Activated T-helper 1 cell treated with anti-CD3 and anti-CD28 coated beads, Interleukin-12 subunit alpha, Interleukin-12 subunit beta, Interleukin-2, Interleukin-4 antibody, amounts not matched to agents 30 ng/mL and 10 ng/mL and 1 ng/mL, durations not matched to agents 14 hours and 24 hours and 36 hours (primary cell): ENCODE measurements at regions not wholly inside any gene's neighbourhood (a gene's known extent, or its start where the extent isn't known, plus 50 kb on each side); places are given as distances from the start of the nearest gene placed in this dataset.
"Not testable (repeated sequence)": the region's sequence is repeated elsewhere in the genome, so short reads cannot be mapped to it uniquely, and the experiment has no call there.

Experiments used
- DNase-seq: peaks from one replicate; pipeline ENCODE4 v3.0.0; 2021; ENCODE audit warnings: low spot score
- H3K27ac Mint-ChIP-seq: one replicate; pipeline ENCODE4 v1.8.0; 2021; ENCODE audit warnings: mild to moderate bottlenecking, mixed read lengths
- H3K27me3 Mint-ChIP-seq: one replicate; pipeline ENCODE4 v1.8.0; 2022; ENCODE audit warnings: mild to moderate bottlenecking, moderate library complexity, mixed read lengths; ENCODE audit not compliant: insufficient read depth
- H3K36me3 Mint-ChIP-seq: one replicate; pipeline ENCODE4 v1.8.0; 2021; ENCODE audit warnings: low read depth, mixed read lengths
- H3K4me1 Mint-ChIP-seq: one replicate; pipeline ENCODE4 v1.8.0; 2021; ENCODE audit warnings: low read depth, mixed read lengths
- H3K4me3 Mint-ChIP-seq: one replicate; pipeline ENCODE4 v1.8.0; 2021; ENCODE audit warnings: mild to moderate bottlenecking, moderate library complexity, mixed read lengths
- H3K9me3 Mint-ChIP-seq: one replicate; pipeline ENCODE4 v1.8.0; 2021; ENCODE audit warnings: mixed read lengths
- intact Hi-C: fragments of 100-400 bp; cut with micrococcal nuclease; formaldehyde crosslinking; loops from one replicate; pipeline ENCODE4 v1.15.1; 2024

DNA sequence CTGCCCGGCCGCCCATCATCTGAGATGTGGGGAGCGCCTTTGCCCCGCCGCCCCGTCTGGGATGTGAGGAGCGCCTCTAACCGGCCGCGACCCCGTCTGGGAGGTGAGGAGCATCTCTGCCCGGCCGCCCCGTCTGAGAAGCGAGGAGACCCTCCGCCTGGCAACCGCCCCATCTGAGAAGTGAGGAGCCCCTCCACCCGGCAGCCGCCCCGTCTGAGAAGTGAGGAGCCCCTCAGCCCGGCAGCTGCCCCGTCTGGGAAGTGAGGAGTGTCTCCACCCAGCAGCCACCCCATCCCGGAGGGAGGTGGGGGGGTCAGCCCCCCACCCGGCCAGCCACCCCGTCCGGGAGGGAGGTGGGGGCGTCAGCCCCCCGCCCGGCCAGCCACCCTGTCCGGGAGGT is 170.7 kb downstream of the TENT5D start:
- H3K27me3 Mint-ChIP-seq, DNase-seq, H3K4me1 Mint-ChIP-seq: not testable (repeated sequence)

DNA sequence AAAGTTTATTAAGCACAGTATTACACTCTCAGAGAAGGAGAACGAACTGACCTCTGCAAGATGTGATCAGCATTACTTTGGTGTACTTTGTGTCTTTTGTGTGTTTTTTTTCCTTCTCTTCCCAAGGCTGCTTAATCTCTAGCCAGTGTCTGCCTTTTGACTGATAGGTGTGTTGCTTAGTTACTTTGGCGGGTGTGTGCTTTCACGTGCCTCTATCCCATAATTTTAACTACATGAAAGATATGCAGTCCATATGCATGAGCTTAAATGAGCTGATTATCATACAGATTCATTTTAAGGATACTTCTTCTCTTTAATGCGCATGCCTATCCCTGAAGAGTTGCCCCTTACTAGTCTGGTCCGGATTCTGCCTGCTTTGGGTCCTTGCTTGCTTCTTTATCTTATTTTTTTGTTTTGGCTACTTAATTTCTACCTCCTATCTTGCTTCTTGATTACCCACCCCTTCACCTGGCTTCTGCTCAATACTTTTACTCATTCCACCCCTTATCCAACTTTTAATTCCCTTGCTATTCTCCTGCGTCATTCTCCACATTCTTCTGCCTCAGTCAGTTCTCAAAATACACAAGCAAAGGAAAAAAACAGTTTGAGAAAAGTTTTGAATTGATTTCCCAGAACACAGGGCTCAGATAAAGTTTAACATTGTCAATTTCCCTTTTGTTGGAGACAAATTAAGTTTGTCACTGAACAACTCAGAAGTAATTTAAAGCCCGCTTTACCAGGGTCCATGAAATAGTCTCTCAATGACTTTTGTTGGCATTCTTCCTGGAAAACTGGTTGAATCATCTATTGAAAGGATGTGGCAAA is 182.0 kb downstream of the TENT5D start:
- H3K4me1 Mint-ChIP-seq: no peaks in the 10 kb centered on the region
- no peaks in the 10 kb centered on the region for H3K27me3 Mint-ChIP-seq
- intact Hi-C loops: no loop called here
- H3K27ac Mint-ChIP-seq: no peak overlapping the region
- no peak for DNase-seq
- H3K9me3 Mint-ChIP-seq: no peaks in the 10 kb centered on the region
- no peak overlapping the region for H3K4me3 Mint-ChIP-seq
- no peaks in the 10 kb centered on the region for H3K36me3 Mint-ChIP-seq

More for the DNA sequence above, 170.7 kb downstream of the TENT5D start:
- H3K36me3 Mint-ChIP-seq, H3K4me3 Mint-ChIP-seq, intact Hi-C loops, H3K27ac Mint-ChIP-seq, H3K9me3 Mint-ChIP-seq: not testable (repeated sequence)
